Thyroid gland (tissue), 4 donors: ENCODE measurements at regions not wholly inside any gene's neighbourhood (a gene's known extent, or its start where the extent isn't known, plus 50 kb on each side); places are given as distances from the start of the nearest gene placed in this dataset.

Source experiments
- DNase-seq, 2 donors: peaks; one replicate each; pipeline ENCODE4 v3.0.0-alpha.2; 2019
- H3K27ac ChIP-seq, 3 donors: fragments of 200-600 bp; sonication (generic); 1 replicate in 2 of 3; 2 replicates in 1 of 3; pipeline ENCODE4 v1.5.1; 2016 to 2019; ENCODE audit warnings: mild to moderate bottlenecking in 1 of 3, moderate library complexity in 1 of 3
- H3K27me3 ChIP-seq: fragments of 200-600 bp; sonication (generic); one replicate; pipeline ENCODE4 v1.5.1; 2019
- H3K36me3 ChIP-seq, 2 donors: fragments of 200-600 bp; sonication (generic); one replicate each; pipeline ENCODE4 v1.5.1; 2016 to 2019
- H3K4me1 ChIP-seq, 2 donors: fragments of 200-600 bp; sonication (generic); one replicate each; pipeline ENCODE4 v1.5.1; 2017 to 2019
- H3K4me3 ChIP-seq, 3 donors: fragments of 200-600 bp; sonication (generic); replicated peaks in 1 of 3; 1 replicate in 2 of 3; 2 replicates in 1 of 3; pipeline ENCODE4 v1.5.1; 2016; ENCODE audit warnings: mild to moderate bottlenecking in 1 of 3
- H3K9me3 ChIP-seq: fragments of 200-600 bp; sonication (generic); one replicate; pipeline ENCODE4 v1.5.1; 2017
- POLR2A ChIP-seq, 2 donors: fragments of 450-650 bp; IDR thresholded peaks; one replicate each; pipeline ENCODE4 v1.6.1; 2017; ENCODE audit warnings: antibody characterized with exemption in 2 of 2, mild to moderate bottlenecking in 2 of 2, moderate library complexity in 1 of 2
- WGBS, 2 donors: methylation state at CpG; one replicate each; pipeline ENCODE4 v1.1.5; 2017; 5-methylcytosine and 5-hydroxymethylcytosine counted together
- intact Hi-C: fragments of 100-400 bp; cut with DNase I; formaldehyde crosslinking; loops from one replicate; pipeline ENCODE4 v1.15.1; 2023
- TF ChIP-seq, protein P1 (sequence below), 6 experiments: fragments of 200-600 bp in 3 of 6; fragments of 450-650 bp in 3 of 6; sonication (generic) in 3 of 6; IDR thresholded peaks; one replicate each; pipeline ENCODE4 v1.5.1; 2016 to 2019; ENCODE audit warnings: antibody characterized with exemption in 6 of 6, mild to moderate bottlenecking in 2 of 6, inconsistent platforms in 1 of 6, moderate library complexity in 1 of 6

GRCh38 chr2:151029406-151030157, 232.1 kb downstream of the RBM43 start:
- Histone ChIP-seq H3K27me3 (no peaks in the 10 kb centered on the region), H3K36me3 (no peaks in the 10 kb centered on the region), H3K4me1 (no peaks in the 10 kb centered on the region), H3K4me3 (no peak overlapping the region), H3K9me3 (no peaks in the 10 kb centered on the region), H3K27ac (no peak overlapping the region)
- TF ChIP-seq, protein P1, sequence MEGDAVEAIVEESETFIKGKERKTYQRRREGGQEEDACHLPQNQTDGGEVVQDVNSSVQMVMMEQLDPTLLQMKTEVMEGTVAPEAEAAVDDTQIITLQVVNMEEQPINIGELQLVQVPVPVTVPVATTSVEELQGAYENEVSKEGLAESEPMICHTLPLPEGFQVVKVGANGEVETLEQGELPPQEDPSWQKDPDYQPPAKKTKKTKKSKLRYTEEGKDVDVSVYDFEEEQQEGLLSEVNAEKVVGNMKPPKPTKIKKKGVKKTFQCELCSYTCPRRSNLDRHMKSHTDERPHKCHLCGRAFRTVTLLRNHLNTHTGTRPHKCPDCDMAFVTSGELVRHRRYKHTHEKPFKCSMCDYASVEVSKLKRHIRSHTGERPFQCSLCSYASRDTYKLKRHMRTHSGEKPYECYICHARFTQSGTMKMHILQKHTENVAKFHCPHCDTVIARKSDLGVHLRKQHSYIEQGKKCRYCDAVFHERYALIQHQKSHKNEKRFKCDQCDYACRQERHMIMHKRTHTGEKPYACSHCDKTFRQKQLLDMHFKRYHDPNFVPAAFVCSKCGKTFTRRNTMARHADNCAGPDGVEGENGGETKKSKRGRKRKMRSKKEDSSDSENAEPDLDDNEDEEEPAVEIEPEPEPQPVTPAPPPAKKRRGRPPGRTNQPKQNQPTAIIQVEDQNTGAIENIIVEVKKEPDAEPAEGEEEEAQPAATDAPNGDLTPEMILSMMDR (IDR thresholded peaks at IDR 0.05), result no peak
- TF ChIP-seq POLR2A (IDR thresholded peaks at IDR 0.05), result no peak
- 83 to 85% methylated on average over 4 of the region's 4 CpGs for WGBS, 2 donors
- intact Hi-C loops, result no loop called here
- no peak for DNase-seq

DNA sequence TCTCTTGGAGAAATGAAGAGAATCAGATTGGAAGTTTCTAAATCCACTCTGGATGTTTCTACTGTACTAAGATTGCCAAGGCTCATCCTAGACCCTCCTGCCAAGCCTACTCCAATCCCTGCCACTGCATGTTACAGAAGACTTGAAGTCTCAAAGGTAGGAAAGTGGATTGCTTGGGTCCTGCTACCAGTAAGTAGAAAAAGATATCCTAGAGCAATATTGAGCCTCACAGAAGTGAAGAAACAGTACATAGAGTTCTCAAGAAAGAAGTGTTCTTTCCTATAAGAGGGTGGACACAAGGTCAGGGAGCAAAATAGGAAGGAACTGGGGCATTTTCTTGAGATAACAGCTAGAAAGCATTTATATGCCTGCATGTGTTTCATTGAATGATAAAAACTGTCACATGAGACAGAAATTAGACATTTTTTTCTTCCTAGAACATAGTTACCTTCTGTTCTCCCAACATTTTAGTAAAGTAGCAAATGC, 232.9 kb downstream of the RBM43 start:
- H3K9me3 ChIP-seq, result no peaks in the 10 kb centered on the region
- H3K4me3 ChIP-seq, result no peak overlapping the region
- TF ChIP-seq, protein P1 (IDR thresholded peaks at IDR 0.05), result no peak
- no peak for TF ChIP-seq POLR2A (IDR thresholded peaks at IDR 0.05)
- DNase-seq, result no peak
- no peaks in the 10 kb centered on the region for H3K36me3 ChIP-seq
- no peaks in the 10 kb centered on the region for H3K4me1 ChIP-seq
- intact Hi-C loops, result no loop called here
- no peak overlapping the region for H3K27ac ChIP-seq
- no peaks in the 10 kb centered on the region for H3K27me3 ChIP-seq

- DNase-seq, result no peak
- 80 to 83% methylated on average over 6 of the region's 6 CpGs for WGBS, 2 donors
- TF ChIP-seq, protein P1 (IDR thresholded peaks at IDR 0.05), result no peak
- TF ChIP-seq POLR2A (IDR thresholded peaks at IDR 0.05), result no peak
- Histone ChIP-seq H3K27me3 (no peaks in the 10 kb centered on the region), H3K27ac (no peak overlapping the region), H3K36me3 (no peaks in the 10 kb centered on the region), H3K4me1 (no peaks in the 10 kb centered on the region), H3K9me3 (no peaks in the 10 kb centered on the region), H3K4me3 (no peak overlapping the region)
- intact Hi-C loops, result no loop called here
Observed at GRCh38 chr2:151027151-151027550, 234.5 kb downstream of the RBM43 start.

DNA sequence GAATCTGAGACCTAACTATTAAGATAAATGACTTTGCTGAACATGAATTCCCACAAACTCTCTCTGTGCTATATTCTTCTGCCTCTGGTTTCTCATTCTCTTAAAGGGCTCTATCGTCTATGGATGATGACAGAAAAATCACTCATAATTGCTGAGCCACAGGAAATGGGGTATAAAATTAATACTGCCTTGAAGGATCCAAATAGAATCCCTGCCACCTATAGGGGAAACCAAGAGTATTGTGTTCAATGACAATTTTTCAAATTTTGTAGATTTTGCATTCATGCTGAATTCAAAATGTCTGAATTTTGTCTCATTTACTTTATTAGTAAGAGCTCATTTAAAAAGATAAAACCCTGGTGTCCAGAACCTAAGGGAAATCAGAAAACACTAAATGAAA, 235.8 kb downstream of the RBM43 start:
- no peak for TF ChIP-seq POLR2A (IDR thresholded peaks at IDR 0.05)
- TF ChIP-seq, protein P1 (IDR thresholded peaks at IDR 0.05), result no peak
- 91% methylated on average over 1 of the region's 1 CpG for WGBS, 2 donors
- H3K27ac ChIP-seq, result no peak overlapping the region
- intact Hi-C loops, result no loop called here
- H3K27me3 ChIP-seq, result no peaks in the 10 kb centered on the region
- no peak overlapping the region for H3K4me3 ChIP-seq
- H3K4me1 ChIP-seq, result no peaks in the 10 kb centered on the region
- H3K9me3 ChIP-seq, result no peaks in the 10 kb centered on the region
- H3K36me3 ChIP-seq, result no peaks in the 10 kb centered on the region
- DNase-seq, result no peak

GRCh38 chr2:151024696-151025251, 236.9 kb downstream of the RBM43 start:
- no peak overlapping the region for H3K4me3 ChIP-seq
- H3K27ac ChIP-seq, result no peak overlapping the region
- H3K36me3 ChIP-seq, result no peaks in the 10 kb centered on the region
- H3K9me3 ChIP-seq, result no peaks in the 10 kb centered on the region
- intact Hi-C loops, result no loop called here
- H3K27me3 ChIP-seq, result no peaks in the 10 kb centered on the region
- WGBS, 2 donors, result 61 to 70% methylated on average over 4 of the region's 4 CpGs
- no peaks in the 10 kb centered on the region for H3K4me1 ChIP-seq
- DNase-seq, result no peak
- TF ChIP-seq POLR2A (IDR thresholded peaks at IDR 0.05), result no peak
- TF ChIP-seq, protein P1 (IDR thresholded peaks at IDR 0.05), result no peak
